OCI-LY7 (cell line): ENCODE measurements at regions not wholly inside any gene's neighbourhood (a gene's known extent, or its start where the extent isn't known, plus 50 kb on each side); places are given as distances from the start of the nearest gene placed in this dataset.

Source experiments
- EZH2phosphoT487 ChIP-seq: fragments of 200-600 bp; sonication (generic); IDR thresholded peaks from 2 replicates; pipeline ENCODE4 v1.6.1; 2018; ENCODE audit warnings: low read depth, borderline replicate concordance, mild to moderate bottlenecking, mixed run types, antibody characterized with exemption, low read length, moderate library complexity, mixed read lengths
- TF ChIP-seq, protein P1 (sequence below): fragments of 200-600 bp; sonication (generic); conservative IDR thresholded peaks from 2 replicates; pipeline ENCODE4 v1.5.1; 2014; ENCODE audit warnings: mild to moderate bottlenecking, antibody characterized with exemption, low read length, moderate library complexity, mixed read lengths

GRCh38 chr1:199733125-199733524, 294.4 kb upstream of the NR5A2 start:
- TF ChIP-seq, protein P1, sequence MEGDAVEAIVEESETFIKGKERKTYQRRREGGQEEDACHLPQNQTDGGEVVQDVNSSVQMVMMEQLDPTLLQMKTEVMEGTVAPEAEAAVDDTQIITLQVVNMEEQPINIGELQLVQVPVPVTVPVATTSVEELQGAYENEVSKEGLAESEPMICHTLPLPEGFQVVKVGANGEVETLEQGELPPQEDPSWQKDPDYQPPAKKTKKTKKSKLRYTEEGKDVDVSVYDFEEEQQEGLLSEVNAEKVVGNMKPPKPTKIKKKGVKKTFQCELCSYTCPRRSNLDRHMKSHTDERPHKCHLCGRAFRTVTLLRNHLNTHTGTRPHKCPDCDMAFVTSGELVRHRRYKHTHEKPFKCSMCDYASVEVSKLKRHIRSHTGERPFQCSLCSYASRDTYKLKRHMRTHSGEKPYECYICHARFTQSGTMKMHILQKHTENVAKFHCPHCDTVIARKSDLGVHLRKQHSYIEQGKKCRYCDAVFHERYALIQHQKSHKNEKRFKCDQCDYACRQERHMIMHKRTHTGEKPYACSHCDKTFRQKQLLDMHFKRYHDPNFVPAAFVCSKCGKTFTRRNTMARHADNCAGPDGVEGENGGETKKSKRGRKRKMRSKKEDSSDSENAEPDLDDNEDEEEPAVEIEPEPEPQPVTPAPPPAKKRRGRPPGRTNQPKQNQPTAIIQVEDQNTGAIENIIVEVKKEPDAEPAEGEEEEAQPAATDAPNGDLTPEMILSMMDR: no peak
- TF ChIP-seq EZH2phosphoT487: no peak
